Mucosa of descending colon (tissue), 3 donors: ENCODE measurements at regions not wholly inside any gene's neighbourhood (a gene's known extent, or its start where the extent isn't known, plus 50 kb on each side); places are given as distances from the start of the nearest gene placed in this dataset.

Source experiments
- ATAC-seq: fragments of 200-7000 bp; cut with Tn5 transposase; one replicate; pipeline ENCODE4 v1.9.1; 2020; ENCODE audit warnings: mild to moderate bottlenecking, moderate library complexity
- DNase-seq, 3 donors: peaks; one replicate each; pipeline ENCODE4 v3.0.0-alpha.2; 2020
- H3K36me3 ChIP-seq: fragments of 200-600 bp; one replicate; pipeline ENCODE4 v1.8.0; 2021; ENCODE audit warnings: low read depth, mild to moderate bottlenecking
- H3K4me1 ChIP-seq: fragments of 200-600 bp; one replicate; pipeline ENCODE4 v1.8.0; 2021; ENCODE audit warnings: low read depth, mild to moderate bottlenecking
- H3K4me3 ChIP-seq: fragments of 200-600 bp; one replicate; pipeline ENCODE4 v1.8.0; 2021; ENCODE audit warnings: mild to moderate bottlenecking
- H3K9me3 ChIP-seq: fragments of 200-600 bp; one replicate; pipeline ENCODE4 v1.8.0; 2021; ENCODE audit warnings: mild to moderate bottlenecking
- CTCF ChIP-seq: fragments of 200-600 bp; IDR thresholded peaks from one replicate; pipeline ENCODE4 v1.8.0; 2022; ENCODE audit warnings: antibody characterized with exemption, mild to moderate bottlenecking
- intact Hi-C, 2 donors: fragments of 100-400 bp; cut with DNase I in 1 of 2; cut with micrococcal nuclease in 1 of 2; formaldehyde crosslinking; loops; one replicate each; pipeline versions ENCODE4 v1.11.0 to v1.11.1; 2022; cut with DNase I, micrococcal nuclease
- donor health status: DM: no; HTN: no; CAD: no; lungs with moderate emphysema.
- donor health status: DM: no; HTN: no; CAD: no.
- donor health status: DM: no; HTN: yes; CAD: no.

DNA sequence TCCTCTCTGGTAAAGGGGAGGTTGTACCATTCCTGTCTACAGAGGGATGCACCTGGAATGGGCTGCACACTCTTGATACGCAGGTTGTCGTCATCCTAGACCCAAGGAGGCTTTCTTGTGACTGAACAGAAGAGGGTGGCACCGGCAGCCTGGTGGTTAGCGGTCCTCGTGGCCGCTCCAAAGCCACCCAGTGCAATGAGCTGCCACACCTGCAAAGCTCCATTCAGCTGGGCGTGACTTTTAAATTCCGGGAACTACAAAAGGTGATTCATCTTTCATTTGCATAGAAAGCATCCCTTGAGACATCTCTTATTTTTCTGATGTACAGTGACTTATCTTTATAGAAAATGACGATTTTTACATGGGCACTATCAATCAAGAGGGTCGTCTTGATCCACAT is 286.1 kb upstream of the IRX1 start:
- Histone ChIP-seq H3K36me3 (no peaks in the 10 kb centered on the region), H3K4me1 (no peaks in the 10 kb centered on the region), H3K9me3 (peaks cover 23% of the 10 kb centered on the region), H3K4me3 (no peak overlapping the region)
- no peak for ATAC-seq
- TF ChIP-seq CTCF = no peak
- DNase-seq = no peak
- intact Hi-C loops = no loop called here

DNA sequence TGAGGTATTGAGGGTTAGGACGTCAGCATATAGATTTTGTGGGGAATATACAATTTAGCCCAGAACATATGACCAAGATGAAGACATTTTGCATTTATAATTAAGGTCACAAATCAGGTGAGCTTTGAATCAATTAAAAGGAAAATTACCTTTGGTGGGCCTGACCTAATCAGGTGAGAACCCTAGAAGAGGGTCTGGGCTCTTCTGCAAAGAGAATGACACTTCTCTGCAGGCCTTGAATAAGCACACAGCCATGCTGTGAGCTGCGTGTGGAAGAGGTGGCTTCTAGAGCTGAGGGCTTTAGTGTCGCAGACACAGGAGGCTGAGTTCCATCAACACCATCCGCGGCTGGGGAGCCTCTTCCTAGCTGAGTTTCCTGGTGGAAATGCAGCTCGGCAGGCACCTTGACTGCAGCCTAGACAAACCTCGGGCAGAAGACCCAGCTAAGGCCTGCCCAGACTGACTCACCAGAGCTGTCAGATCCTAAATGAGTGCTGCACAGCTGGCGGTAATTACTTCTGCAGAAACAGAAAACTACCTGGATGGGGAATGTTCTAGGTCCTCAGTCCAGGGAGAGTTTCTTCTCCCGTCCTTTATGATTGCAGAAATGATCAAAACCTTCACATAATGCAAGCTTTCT is 287.5 kb upstream of the IRX1 start:
- peaks cover 18% of the 10 kb centered on the region for H3K9me3 ChIP-seq
- H3K4me1 ChIP-seq = no peaks in the 10 kb centered on the region
- intact Hi-C loops = no loop called here
- no peaks in the 10 kb centered on the region for H3K36me3 ChIP-seq
- DNase-seq (no peak), ATAC-seq (no peak)
- no peak overlapping the region for H3K4me3 ChIP-seq
- no peak for TF ChIP-seq CTCF

- no peak for TF ChIP-seq CTCF
- intact Hi-C loops = no loop called here
- DNase-seq = no peak
Observed at GRCh38 chr5:3305432-3305831, 290.2 kb upstream of the IRX1 start.

GRCh38 chr5:3304346-3304745 is 291.3 kb upstream of the IRX1 start:
- no peaks in the 10 kb centered on the region for H3K4me1 ChIP-seq
- H3K9me3 ChIP-seq = peaks cover 9% of the 10 kb centered on the region
- ATAC-seq (no peak), DNase-seq (no peak)
- no peak for TF ChIP-seq CTCF
- no peaks in the 10 kb centered on the region for H3K36me3 ChIP-seq
- intact Hi-C loops = no loop called here
- no peak overlapping the region for H3K4me3 ChIP-seq

More at GRCh38 chr5:3305432-3305831, 290.2 kb upstream of the IRX1 start:
- Histone ChIP-seq H3K36me3 (no peaks in the 10 kb centered on the region), H3K9me3 (peaks cover 9% of the 10 kb centered on the region), H3K4me1 (no peaks in the 10 kb centered on the region), H3K4me3 (no peak overlapping the region)
- ATAC-seq = no peak

DNA sequence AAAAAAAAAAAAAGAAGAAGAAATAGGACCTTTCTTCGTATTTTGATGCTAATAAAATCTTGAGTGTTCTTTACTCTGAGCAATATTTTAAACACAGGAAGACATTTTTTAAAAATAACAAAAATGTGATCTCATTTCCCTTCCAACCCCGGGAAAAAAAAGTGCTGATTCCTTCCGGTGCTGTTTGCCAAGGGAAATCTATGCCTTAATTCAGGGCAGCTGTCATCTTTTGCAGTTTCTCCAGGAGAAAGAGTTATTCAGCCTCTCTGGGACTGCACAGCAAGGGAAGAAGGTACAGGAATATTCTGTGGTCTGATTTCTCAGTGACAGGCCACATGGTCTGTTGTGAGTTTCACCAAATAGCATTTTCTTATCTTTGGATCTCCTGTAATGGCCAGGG is 291.9 kb upstream of the IRX1 start:
- ATAC-seq (no peak), DNase-seq (no peak)
- H3K4me1 ChIP-seq = no peaks in the 10 kb centered on the region
- H3K36me3 ChIP-seq = no peaks in the 10 kb centered on the region
- H3K4me3 ChIP-seq = no peak overlapping the region
- intact Hi-C loops = no loop called here
- H3K9me3 ChIP-seq = peaks cover 9% of the 10 kb centered on the region
- TF ChIP-seq CTCF = no peak

- intact Hi-C loops = no loop called here
- ATAC-seq = no peak
Observed at GRCh38 chr5:3302228-3302627, 293.4 kb upstream of the IRX1 start.

More at GRCh38 chr5:3302228-3302627, 293.4 kb upstream of the IRX1 start:
- no peak for DNase-seq
- no peak for TF ChIP-seq CTCF
- Histone ChIP-seq H3K4me3 (no peak overlapping the region), H3K4me1 (no peaks in the 10 kb centered on the region), H3K36me3 (no peaks in the 10 kb centered on the region), H3K9me3 (peaks cover 9% of the 10 kb centered on the region)
